ENCODE measurements at regions not wholly inside any gene's neighbourhood (a gene's known extent, or its start where the extent isn't known, plus 50 kb on each side); places are given as distances from the start of the nearest gene placed in this dataset.

- no peak overlapping the region for H2AFZ ChIP-seq
- 0 out of 2 replicates have a peak, but pooled peaks cover 2% of the 10 kb centered on the region for H3K9me2 ChIP-seq (ENCODE audit: insufficient read depth)
- no peaks in the 10 kb centered on the region for H3K27me3 ChIP-seq (ENCODE audit: insufficient read depth)
- peaks cover 2% of the 10 kb centered on the region for H3K27me3 Mint-ChIP-seq (ENCODE audit: insufficient read depth, low read depth, poor library complexity)
- no peaks in the 10 kb centered on the region for H3K79me2 ChIP-seq (replicated peaks; ENCODE audit: insufficient read depth)
- H3K4me3 ChIP-seq: peak overlapping the region; percentile 19; the same call in 1 of the 2 replicates
- ATAC-seq (peak; percentile 84), DNase-seq (ENCODE audit: low spot score) (peak; percentile 27)
- TF ChIP-seq EZH2phosphoT487 (IDR thresholded peaks at IDR 0.05; ENCODE audit: unreplicated experiment) (no peak), EZH2 (IDR thresholded peaks at IDR 0.05; ENCODE audit: low read depth, unreplicated experiment) (no peak), JUNB (IDR thresholded peaks at IDR 0.05; ENCODE audit: unreplicated experiment) (no peak), POLR2AphosphoS5 (IDR thresholded peaks at IDR 0.05; ENCODE audit: low read depth) (no peak), ZNF331 (CRISPR knock-in tag; IDR thresholded peaks at IDR 0.05; ENCODE audit: low read depth) (no peak)
- TF ChIP-seq, protein P1, sequence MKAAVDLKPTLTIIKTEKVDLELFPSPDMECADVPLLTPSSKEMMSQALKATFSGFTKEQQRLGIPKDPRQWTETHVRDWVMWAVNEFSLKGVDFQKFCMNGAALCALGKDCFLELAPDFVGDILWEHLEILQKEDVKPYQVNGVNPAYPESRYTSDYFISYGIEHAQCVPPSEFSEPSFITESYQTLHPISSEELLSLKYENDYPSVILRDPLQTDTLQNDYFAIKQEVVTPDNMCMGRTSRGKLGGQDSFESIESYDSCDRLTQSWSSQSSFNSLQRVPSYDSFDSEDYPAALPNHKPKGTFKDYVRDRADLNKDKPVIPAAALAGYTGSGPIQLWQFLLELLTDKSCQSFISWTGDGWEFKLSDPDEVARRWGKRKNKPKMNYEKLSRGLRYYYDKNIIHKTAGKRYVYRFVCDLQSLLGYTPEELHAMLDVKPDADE (IDR thresholded peaks at IDR 0.05): no peak
- TF ChIP-seq, protein P2, sequence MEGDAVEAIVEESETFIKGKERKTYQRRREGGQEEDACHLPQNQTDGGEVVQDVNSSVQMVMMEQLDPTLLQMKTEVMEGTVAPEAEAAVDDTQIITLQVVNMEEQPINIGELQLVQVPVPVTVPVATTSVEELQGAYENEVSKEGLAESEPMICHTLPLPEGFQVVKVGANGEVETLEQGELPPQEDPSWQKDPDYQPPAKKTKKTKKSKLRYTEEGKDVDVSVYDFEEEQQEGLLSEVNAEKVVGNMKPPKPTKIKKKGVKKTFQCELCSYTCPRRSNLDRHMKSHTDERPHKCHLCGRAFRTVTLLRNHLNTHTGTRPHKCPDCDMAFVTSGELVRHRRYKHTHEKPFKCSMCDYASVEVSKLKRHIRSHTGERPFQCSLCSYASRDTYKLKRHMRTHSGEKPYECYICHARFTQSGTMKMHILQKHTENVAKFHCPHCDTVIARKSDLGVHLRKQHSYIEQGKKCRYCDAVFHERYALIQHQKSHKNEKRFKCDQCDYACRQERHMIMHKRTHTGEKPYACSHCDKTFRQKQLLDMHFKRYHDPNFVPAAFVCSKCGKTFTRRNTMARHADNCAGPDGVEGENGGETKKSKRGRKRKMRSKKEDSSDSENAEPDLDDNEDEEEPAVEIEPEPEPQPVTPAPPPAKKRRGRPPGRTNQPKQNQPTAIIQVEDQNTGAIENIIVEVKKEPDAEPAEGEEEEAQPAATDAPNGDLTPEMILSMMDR (conservative IDR thresholded peaks at IDR 0.05; ENCODE audit: low read depth in 2 of 2): no peak
- H3K4me3 Mint-ChIP-seq: peak overlapping the region; percentile 26; the same call in 1 of the 3 replicates
- peaks cover 24% of the 10 kb centered on the region for H3K4me1 Mint-ChIP-seq
- H3K36me3 ChIP-seq (ENCODE audit: insufficient read depth): no peaks in the 10 kb centered on the region
- peaks cover 26% of the 10 kb centered on the region for H3K4me1 ChIP-seq (ENCODE audit: insufficient read depth)
- H3K36me3 Mint-ChIP-seq (ENCODE audit: low read depth): no peaks in the 10 kb centered on the region
- peak overlapping the region; percentile 65 for H3K4me2 ChIP-seq
- H3K27ac Mint-ChIP-seq: peak overlapping the region; percentile 25; the same call in 1 of the 2 replicates
- H3K9me3 Mint-ChIP-seq: no peaks in the 10 kb centered on the region
- peak overlapping the region; percentile 84 for H3K27ac ChIP-seq (ENCODE audit: low read depth)
- H3F3A ChIP-seq (replicated peaks; ENCODE audit: low read depth): no peaks in the 10 kb centered on the region
- H4K20me1 ChIP-seq (replicated peaks; ENCODE audit: insufficient read depth): no peaks in the 10 kb centered on the region
Observed at GRCh38 chr13:22235285-22235949, 564.5 kb downstream of the FGF9 start.

DNA sequence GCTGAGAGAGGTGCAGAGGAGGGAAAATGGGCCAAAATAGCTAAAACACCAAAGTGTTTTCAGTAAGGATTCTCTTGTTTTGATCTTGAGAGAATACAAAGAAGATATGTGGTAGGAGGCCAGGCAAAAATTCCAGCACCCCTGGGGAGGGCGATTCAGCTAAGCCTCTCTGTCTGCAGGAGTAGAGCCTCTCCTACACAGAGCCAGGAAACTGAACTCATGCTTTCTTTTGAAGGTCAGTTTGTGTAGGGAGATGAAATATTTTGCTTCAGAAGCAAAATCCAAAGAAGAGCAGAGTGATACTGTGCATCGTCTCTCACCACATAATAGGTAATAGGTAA is 565.0 kb downstream of the FGF9 start:
- no peaks in the 10 kb centered on the region for H3K79me2 ChIP-seq (replicated peaks; ENCODE audit: insufficient read depth)
- H3K36me3 ChIP-seq (ENCODE audit: insufficient read depth): no peaks in the 10 kb centered on the region
- DNase-seq (ENCODE audit: low spot score): peak; percentile 74
- TF ChIP-seq REST (IDR thresholded peaks at IDR 0.05; ENCODE audit: unreplicated experiment) (no peak), NANOG (IDR thresholded peaks at IDR 0.05; ENCODE audit: borderline replicate concordance) (no peak), EZH2phosphoT487 (IDR thresholded peaks at IDR 0.05; ENCODE audit: unreplicated experiment) (no peak)
- TF ChIP-seq, protein P1 (IDR thresholded peaks at IDR 0.05): no peak
- peak overlapping the region; percentile 84 for H3K27ac ChIP-seq (ENCODE audit: low read depth)
- Mint-ChIP-seq H3K27ac (peak overlapping the region; percentile 25; the same call in 1 of the 2 replicates), H3K36me3 (ENCODE audit: low read depth) (no peaks in the 10 kb centered on the region), H3K9me3 (no peaks in the 10 kb centered on the region), H3K4me1 (peaks cover 26% of the 10 kb centered on the region), H3K27me3 (ENCODE audit: insufficient read depth, low read depth, poor library complexity) (peaks cover 2% of the 10 kb centered on the region), H3K4me3 (peak overlapping the region; percentile 26; the same call in 1 of the 3 replicates)
- H3F3A ChIP-seq (replicated peaks; ENCODE audit: low read depth): no peaks in the 10 kb centered on the region
- no peak overlapping the region for H2AFZ ChIP-seq
- H3K4me3 ChIP-seq: peak overlapping the region; percentile 19; the same call in 1 of the 2 replicates
- peaks cover 26% of the 10 kb centered on the region for H3K4me1 ChIP-seq (ENCODE audit: insufficient read depth)
- no peaks in the 10 kb centered on the region for H3K27me3 ChIP-seq (ENCODE audit: insufficient read depth)
- no peaks in the 10 kb centered on the region for H3K9me2 ChIP-seq (ENCODE audit: insufficient read depth)
- H4K20me1 ChIP-seq (replicated peaks; ENCODE audit: insufficient read depth): no peaks in the 10 kb centered on the region
- ATAC-seq: peak; percentile 84
- peak overlapping the region; percentile 65 for H3K4me2 ChIP-seq

All from GM23338 (cell line).